ENCODE measurements at regions not wholly inside any gene's neighbourhood (a gene's known extent, or its start where the extent isn't known, plus 50 kb on each side); places are given as distances from the start of the nearest gene placed in this dataset.

DNA sequence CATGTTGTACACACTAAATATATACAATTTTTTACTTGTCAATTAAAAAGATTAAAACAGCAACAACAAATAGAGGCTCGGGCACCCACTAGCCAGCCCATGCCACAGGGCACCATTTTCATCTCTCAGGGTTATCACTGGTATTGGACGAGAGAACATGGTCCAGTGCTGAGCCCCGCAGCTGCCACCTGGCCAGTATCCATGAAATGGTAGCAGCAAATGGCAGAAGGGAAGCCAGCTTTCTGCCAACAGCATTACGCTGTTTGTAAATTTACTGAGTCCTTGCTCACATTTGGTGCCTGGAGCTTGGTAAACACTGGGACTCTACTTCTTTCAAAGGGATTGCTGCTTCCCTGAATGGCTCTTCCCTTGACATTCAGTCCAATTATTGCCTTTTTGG lies 87.9 kb upstream of the WASF3 start:
- no peak for TF ChIP-seq EZH2 (IDR thresholded peaks at IDR 0.05; ENCODE audit: low read length)
- TF ChIP-seq, protein P1, sequence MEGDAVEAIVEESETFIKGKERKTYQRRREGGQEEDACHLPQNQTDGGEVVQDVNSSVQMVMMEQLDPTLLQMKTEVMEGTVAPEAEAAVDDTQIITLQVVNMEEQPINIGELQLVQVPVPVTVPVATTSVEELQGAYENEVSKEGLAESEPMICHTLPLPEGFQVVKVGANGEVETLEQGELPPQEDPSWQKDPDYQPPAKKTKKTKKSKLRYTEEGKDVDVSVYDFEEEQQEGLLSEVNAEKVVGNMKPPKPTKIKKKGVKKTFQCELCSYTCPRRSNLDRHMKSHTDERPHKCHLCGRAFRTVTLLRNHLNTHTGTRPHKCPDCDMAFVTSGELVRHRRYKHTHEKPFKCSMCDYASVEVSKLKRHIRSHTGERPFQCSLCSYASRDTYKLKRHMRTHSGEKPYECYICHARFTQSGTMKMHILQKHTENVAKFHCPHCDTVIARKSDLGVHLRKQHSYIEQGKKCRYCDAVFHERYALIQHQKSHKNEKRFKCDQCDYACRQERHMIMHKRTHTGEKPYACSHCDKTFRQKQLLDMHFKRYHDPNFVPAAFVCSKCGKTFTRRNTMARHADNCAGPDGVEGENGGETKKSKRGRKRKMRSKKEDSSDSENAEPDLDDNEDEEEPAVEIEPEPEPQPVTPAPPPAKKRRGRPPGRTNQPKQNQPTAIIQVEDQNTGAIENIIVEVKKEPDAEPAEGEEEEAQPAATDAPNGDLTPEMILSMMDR (optimal IDR thresholded peaks at IDR 0.05 in 1 of 3, IDR thresholded peaks at IDR 0.05 in 1 of 3, conservative IDR thresholded peaks at IDR 0.05 in 1 of 3; ENCODE audit: extremely low read depth in 1 of 3, insufficient read depth in 2 of 3, low read length in 3 of 3), result no peak
